A673 (cell line): ENCODE measurements at regions not wholly inside any gene's neighbourhood (a gene's known extent, or its start where the extent isn't known, plus 50 kb on each side); places are given as distances from the start of the nearest gene placed in this dataset.

ENCODE experiments used
- BruUV-seq: library from RNA; stranded (reverse); fragments of 400-500 nt; replicated peaks from 2 replicates; lab custom pipeline; 2021; lab: Mats Ljungman, UMichigan
- CTCF ChIA-PET: fragments of 300-600 bp; sonication (Branson Sonifier 250); formaldehyde crosslinking; loops from one replicate; lab custom pipeline; 2022; ENCODE audit warnings: antibody characterized with exemption; lab: Charles Lee
- POLR2A ChIA-PET: fragments of 300-600 bp; sonication (Branson Sonifier 250); formaldehyde crosslinking; loops from one replicate; lab custom pipeline; 2022; ENCODE audit warnings: antibody characterized with exemption; ENCODE audit not compliant: low non-redundant PET; lab: Charles Lee
- DNase-seq: peaks from one replicate; pipeline ENCODE4 v3.0.0-alpha.2; 2015; ENCODE audit warnings: low spot score
- H3K27ac ChIP-seq: fragments of 200-600 bp; sonication (generic); 2 replicates; pipeline ENCODE4 v1.5.1; 2016; ENCODE audit warnings: mixed run types, low read depth, mild to moderate bottlenecking, mixed read lengths, antibody characterized with exemption, low read length; ENCODE audit not compliant: poor library complexity, severe bottlenecking
- H3K27me3 ChIP-seq: fragments of 200-600 bp; sonication (generic); replicated peaks from 2 replicates; pipeline ENCODE4 v1.6.1; 2017; ENCODE audit warnings: mixed run types, low read depth, mild to moderate bottlenecking, mixed read lengths, antibody characterized with exemption, low read length; ENCODE audit not compliant: insufficient read depth, poor library complexity
- H3K36me3 ChIP-seq: fragments of 200-600 bp; sonication (generic); 2 replicates; pipeline ENCODE4 v1.6.1; 2016; ENCODE audit warnings: mixed run types, mild to moderate bottlenecking, mixed read lengths, antibody characterized with exemption, low read length; ENCODE audit not compliant: insufficient read depth, poor library complexity, severe bottlenecking
- H3K4me1 ChIP-seq: fragments of 200-600 bp; sonication (generic); 2 replicates; pipeline ENCODE4 v1.6.1; 2017; ENCODE audit warnings: mixed run types, mild to moderate bottlenecking, mixed read lengths, antibody characterized with exemption, low read length; ENCODE audit not compliant: insufficient read depth, poor library complexity, severe bottlenecking
- H3K4me3 ChIP-seq: fragments of 200-600 bp; sonication (generic); 2 replicates; pipeline ENCODE4 v1.5.1; 2016; ENCODE audit warnings: low read depth, mixed run types, mild to moderate bottlenecking, mixed read lengths, low read length; ENCODE audit not compliant: poor library complexity, severe bottlenecking
- H3K9me3 ChIP-seq: fragments of 200-600 bp; sonication (generic); 2 replicates; pipeline ENCODE4 v1.6.1; 2016; ENCODE audit warnings: mixed run types, low read depth, mild to moderate bottlenecking, mixed read lengths, antibody characterized with exemption, low read length; ENCODE audit not compliant: poor library complexity, severe bottlenecking
- CTCF ChIP-seq: fragments of 300-800, 200-600 bp; sonication (generic); conservative IDR thresholded peaks from 2 replicates; pipeline ENCODE4 v1.5.1; 2017; ENCODE audit warnings: low read depth, mild to moderate bottlenecking, antibody characterized with exemption, low read length, moderate library complexity, mixed read lengths
- EZH2 ChIP-seq: fragments of 200-600 bp; sonication (generic); IDR thresholded peaks from 2 replicates; pipeline ENCODE4 v1.6.1; 2017; ENCODE audit warnings: borderline replicate concordance, low read depth, mild to moderate bottlenecking, mixed read lengths, antibody characterized with exemption, low read length; ENCODE audit not compliant: poor library complexity, severe bottlenecking
- intact Hi-C: fragments of 100-400 bp; cut with micrococcal nuclease; formaldehyde crosslinking; loops from one replicate; pipeline ENCODE4 v1.10.0; 2022; ENCODE audit not compliant: unreplicated experiment

GRCh38 chr20:60687213-60687612, 564.8 kb upstream of the CDH4 start:
- no peaks in the 10 kb centered on the region for H3K9me3 ChIP-seq
- no peak for DNase-seq
- H3K4me3 ChIP-seq, result no peak overlapping the region
- H3K27me3 ChIP-seq, result peaks cover 18% of the 10 kb centered on the region
- TF ChIP-seq EZH2, result no peak
- no peak for TF ChIP-seq CTCF
- ChIA-PET CTCF (no interaction called here), POLR2A (no interaction called here)
- no TSS peak for BruUV-seq
- no peak overlapping the region for H3K27ac ChIP-seq
- H3K36me3 ChIP-seq, result no peaks in the 10 kb centered on the region
- intact Hi-C loops, result no loop called here
- no peaks in the 10 kb centered on the region for H3K4me1 ChIP-seq

- BruUV-seq, result no TSS peak
- TF ChIP-seq EZH2 (no peak), CTCF (no peak)
- Histone ChIP-seq H3K9me3 (no peaks in the 10 kb centered on the region), H3K27ac (no peak overlapping the region), H3K36me3 (no peaks in the 10 kb centered on the region), H3K4me3 (no peak overlapping the region), H3K27me3 (peaks cover 15% of the 10 kb centered on the region), H3K4me1 (no peaks in the 10 kb centered on the region)
- no peak for DNase-seq
- ChIA-PET CTCF (no interaction called here), POLR2A (no interaction called here)
- intact Hi-C loops, result no loop called here
Observed at GRCh38 chr20:60690771-60691170, 561.3 kb upstream of the CDH4 start.

GRCh38 chr20:60691966-60692615, 560.0 kb upstream of the CDH4 start:
- Histone ChIP-seq H3K27me3 (peaks cover 10% of the 10 kb centered on the region), H3K9me3 (no peaks in the 10 kb centered on the region), H3K4me1 (no peaks in the 10 kb centered on the region), H3K27ac (no peak overlapping the region), H3K4me3 (no peak overlapping the region), H3K36me3 (no peaks in the 10 kb centered on the region)
- no TSS peak for BruUV-seq
- TF ChIP-seq CTCF (no peak), EZH2 (no peak)
- no peak for DNase-seq
- POLR2A ChIA-PET, result no interaction called here
- intact Hi-C loops, result no loop called here
- CTCF ChIA-PET, result no interaction called here
